GM19468 (cell line): ENCODE measurements at regions not wholly inside any gene's neighbourhood (a gene's known extent, or its start where the extent isn't known, plus 50 kb on each side); places are given as distances from the start of the nearest gene placed in this dataset.

Experiments used
- ATAC-seq: cut with Tn5 transposase; IDR thresholded peaks from one replicate; pipeline ENCODE4 v1.9.1; 2021; ENCODE audit warnings: mild to moderate bottlenecking, moderate library complexity, moderate number of reproducible peaks; ENCODE audit not compliant: unreplicated experiment; ENCODE audit errors: extremely low read depth

- no peak for ATAC-seq
These were observed 421.0 kb upstream of the CDH5 start for GRCh38 chr16:65945493-65945892.

GRCh38 chr16:65944361-65944760, 422.1 kb upstream of the CDH5 start:
- ATAC-seq, result no peak

- ATAC-seq, result no peak
These were observed 425.8 kb upstream of the CDH5 start for GRCh38 chr16:65940711-65941110.

GRCh38 chr16:65938083-65938482, 428.4 kb upstream of the CDH5 start:
- ATAC-seq, result no peak

- no peak for ATAC-seq
These were observed 429.0 kb upstream of the CDH5 start for GRCh38 chr16:65937455-65937854.

- ATAC-seq, result no peak
These were observed 430.4 kb upstream of the CDH5 start for GRCh38 chr16:65936096-65936495.

GRCh38 chr16:65934443-65934842, 432.0 kb upstream of the CDH5 start:
- no peak for ATAC-seq

- ATAC-seq, result no peak
These were observed 432.8 kb upstream of the CDH5 start for GRCh38 chr16:65933703-65934102.

- no peak for ATAC-seq
These were observed 434.0 kb upstream of the CDH5 start for GRCh38 chr16:65932350-65933072.

GRCh38 chr16:65922923-65923322, 443.6 kb upstream of the CDH5 start:
- ATAC-seq, result no peak

- ATAC-seq, result no peak
These were observed 446.5 kb upstream of the CDH5 start for GRCh38 chr16:65919986-65920376.

GRCh38 chr16:65919145-65919985, 447.1 kb upstream of the CDH5 start:
- ATAC-seq, result no peak

- no peak for ATAC-seq
These were observed 449.0 kb upstream of the CDH5 start for GRCh38 chr16:65917466-65917865.

- no peak for ATAC-seq
These were observed 449.5 kb upstream of the CDH5 start for GRCh38 chr16:65916995-65917394.

- ATAC-seq, result no peak
These were observed 456.2 kb upstream of the CDH5 start for GRCh38 chr16:65910291-65910690.

GRCh38 chr16:65909310-65910050, 457.0 kb upstream of the CDH5 start:
- no peak for ATAC-seq

- no peak for ATAC-seq
These were observed 457.9 kb upstream of the CDH5 start for GRCh38 chr16:65908568-65908967.

GRCh38 chr16:65905331-65905730, 461.2 kb upstream of the CDH5 start:
- ATAC-seq, result no peak

GRCh38 chr16:65896448-65897153, 469.9 kb upstream of the CDH5 start:
- no peak for ATAC-seq

GRCh38 chr16:65895906-65896305, 470.6 kb upstream of the CDH5 start:
- ATAC-seq, result no peak
